ENCODE measurements at regions not wholly inside any gene's neighbourhood (a gene's known extent, or its start where the extent isn't known, plus 50 kb on each side); places are given as distances from the start of the nearest gene placed in this dataset.

DNA sequence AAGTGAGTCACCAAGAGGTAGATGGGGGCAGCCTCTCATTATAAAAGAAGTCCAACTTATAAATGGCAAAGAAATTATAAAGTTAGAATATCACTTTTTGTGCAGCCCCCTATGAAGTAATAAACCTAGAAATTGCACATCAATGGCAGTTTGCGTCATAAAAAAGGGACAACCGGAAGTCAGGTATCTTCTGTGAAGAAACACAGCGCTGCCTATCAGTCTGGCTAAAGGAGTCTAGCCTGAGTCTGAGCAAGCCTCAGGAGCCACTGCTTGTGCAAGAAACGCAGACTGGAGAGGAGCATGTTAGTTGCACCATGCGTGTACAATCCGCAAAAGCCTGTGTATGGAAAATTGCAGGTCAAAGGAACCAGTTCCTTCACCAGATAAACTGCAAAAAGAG lies 178.4 kb downstream of the ARRDC4 start:
- TF ChIP-seq, protein P1, sequence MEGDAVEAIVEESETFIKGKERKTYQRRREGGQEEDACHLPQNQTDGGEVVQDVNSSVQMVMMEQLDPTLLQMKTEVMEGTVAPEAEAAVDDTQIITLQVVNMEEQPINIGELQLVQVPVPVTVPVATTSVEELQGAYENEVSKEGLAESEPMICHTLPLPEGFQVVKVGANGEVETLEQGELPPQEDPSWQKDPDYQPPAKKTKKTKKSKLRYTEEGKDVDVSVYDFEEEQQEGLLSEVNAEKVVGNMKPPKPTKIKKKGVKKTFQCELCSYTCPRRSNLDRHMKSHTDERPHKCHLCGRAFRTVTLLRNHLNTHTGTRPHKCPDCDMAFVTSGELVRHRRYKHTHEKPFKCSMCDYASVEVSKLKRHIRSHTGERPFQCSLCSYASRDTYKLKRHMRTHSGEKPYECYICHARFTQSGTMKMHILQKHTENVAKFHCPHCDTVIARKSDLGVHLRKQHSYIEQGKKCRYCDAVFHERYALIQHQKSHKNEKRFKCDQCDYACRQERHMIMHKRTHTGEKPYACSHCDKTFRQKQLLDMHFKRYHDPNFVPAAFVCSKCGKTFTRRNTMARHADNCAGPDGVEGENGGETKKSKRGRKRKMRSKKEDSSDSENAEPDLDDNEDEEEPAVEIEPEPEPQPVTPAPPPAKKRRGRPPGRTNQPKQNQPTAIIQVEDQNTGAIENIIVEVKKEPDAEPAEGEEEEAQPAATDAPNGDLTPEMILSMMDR (IDR thresholded peaks at IDR 0.05) = no peak
- TF ChIP-seq POLR2A (IDR thresholded peaks at IDR 0.05) = no peak
